ENCODE measurements at regions not wholly inside any gene's neighbourhood (a gene's known extent, or its start where the extent isn't known, plus 50 kb on each side); places are given as distances from the start of the nearest gene placed in this dataset.
"Not testable (repeated sequence)": the region's sequence is repeated elsewhere in the genome, so short reads cannot be mapped to it uniquely, and the experiment has no call there.

GRCh38 chr15:20311014-20311680 lies 230.5 kb downstream of the GOLGA6L6 start:
- TF ChIP-seq EZH2 (IDR thresholded peaks at IDR 0.05; ENCODE audit: low read length, unreplicated experiment); EZH2phosphoT487 (IDR thresholded peaks at IDR 0.05; ENCODE audit: borderline replicate concordance, low read length); CTCF (conservative IDR thresholded peaks at IDR 0.05; ENCODE audit: low read depth, low read length): not testable (repeated sequence)
